ENCODE measurements at regions not wholly inside any gene's neighbourhood (a gene's known extent, or its start where the extent isn't known, plus 50 kb on each side); places are given as distances from the start of the nearest gene placed in this dataset.

DNA sequence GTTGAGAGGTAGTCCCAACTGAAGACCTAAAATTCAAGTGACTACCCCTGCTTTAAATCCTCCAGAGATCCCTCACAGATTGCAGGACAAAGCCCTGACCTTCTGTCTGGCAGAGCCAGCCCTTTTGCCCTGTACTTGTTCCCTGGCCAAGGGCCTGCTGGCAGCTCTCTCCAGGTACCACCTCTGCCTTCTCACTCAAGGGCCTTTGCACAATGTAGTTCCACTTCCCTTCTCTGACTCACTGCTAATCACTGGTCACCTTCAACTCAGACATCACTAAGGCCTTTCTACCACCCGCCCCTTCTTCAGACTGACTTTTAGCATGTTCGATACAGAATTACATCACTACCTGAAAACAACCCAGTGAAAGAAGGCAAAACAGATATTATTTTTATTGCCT is 411.0 kb downstream of the TMEM182 start:
- Histone ChIP-seq H3K4me2 (ENCODE audit: insufficient read depth, low read length) (no peak overlapping the region), H3K4me3 (replicated peaks in 1 of 3; ENCODE audit: insufficient read depth in 1 of 3, low read depth in 1 of 3, low read length in 3 of 3) (no peak overlapping the region), H3K79me2 (ENCODE audit: control insufficient read depth, insufficient read depth, low read length) (no peaks in the 10 kb centered on the region), H2AFZ (ENCODE audit: low read depth, low read length) (no peak overlapping the region), H3K9me1 (replicated peaks; ENCODE audit: control insufficient read depth, extremely low read depth, insufficient read depth, low read length) (no peaks in the 10 kb centered on the region), H3K27ac (ENCODE audit: insufficient read depth, low read depth, low read length) (no peak overlapping the region), H4K20me1 (replicated peaks; ENCODE audit: control insufficient read depth, extremely low read depth, insufficient read depth, low read length) (no peaks in the 10 kb centered on the region), H3K9me3 (replicated peaks; ENCODE audit: control insufficient read depth, insufficient read depth, low read length) (peaks cover 3% of the 10 kb centered on the region), H3K9ac (replicated peaks; ENCODE audit: extremely low read depth, insufficient read depth, low read length) (no peak overlapping the region), H3K36me3 (ENCODE audit: control insufficient read depth in 2 of 2, extremely low read depth in 1 of 2, insufficient read depth in 2 of 2, low read length in 2 of 2) (no peaks in the 10 kb centered on the region), H3K27me3 (ENCODE audit: control insufficient read depth in 2 of 2, insufficient read depth in 2 of 2, low read length in 2 of 2) (no peaks in the 10 kb centered on the region), H3K4me1 (ENCODE audit: control insufficient read depth, extremely low read depth, insufficient read depth, low read length) (no peaks in the 10 kb centered on the region)
- no TSS peak for BruUV-seq (replicated peaks)
- FAIRE-seq (no peak), DNase-seq (ENCODE audit: low read depth, low spot score) (no peak)
- no peak for TF ChIP-seq FOS (IDR thresholded peaks at IDR 0.05; ENCODE audit: borderline replicate concordance, insufficient read depth, low read length)
- TF ChIP-seq GATA2 (IDR thresholded peaks at IDR 0.05; ENCODE audit: insufficient read depth, insufficient read length, low read depth, low read length), result no peak
- TF ChIP-seq, protein P1, sequence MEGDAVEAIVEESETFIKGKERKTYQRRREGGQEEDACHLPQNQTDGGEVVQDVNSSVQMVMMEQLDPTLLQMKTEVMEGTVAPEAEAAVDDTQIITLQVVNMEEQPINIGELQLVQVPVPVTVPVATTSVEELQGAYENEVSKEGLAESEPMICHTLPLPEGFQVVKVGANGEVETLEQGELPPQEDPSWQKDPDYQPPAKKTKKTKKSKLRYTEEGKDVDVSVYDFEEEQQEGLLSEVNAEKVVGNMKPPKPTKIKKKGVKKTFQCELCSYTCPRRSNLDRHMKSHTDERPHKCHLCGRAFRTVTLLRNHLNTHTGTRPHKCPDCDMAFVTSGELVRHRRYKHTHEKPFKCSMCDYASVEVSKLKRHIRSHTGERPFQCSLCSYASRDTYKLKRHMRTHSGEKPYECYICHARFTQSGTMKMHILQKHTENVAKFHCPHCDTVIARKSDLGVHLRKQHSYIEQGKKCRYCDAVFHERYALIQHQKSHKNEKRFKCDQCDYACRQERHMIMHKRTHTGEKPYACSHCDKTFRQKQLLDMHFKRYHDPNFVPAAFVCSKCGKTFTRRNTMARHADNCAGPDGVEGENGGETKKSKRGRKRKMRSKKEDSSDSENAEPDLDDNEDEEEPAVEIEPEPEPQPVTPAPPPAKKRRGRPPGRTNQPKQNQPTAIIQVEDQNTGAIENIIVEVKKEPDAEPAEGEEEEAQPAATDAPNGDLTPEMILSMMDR (IDR thresholded peaks at IDR 0.05; ENCODE audit: extremely low read depth in 1 of 2, insufficient read depth in 1 of 2, low read depth in 1 of 2, low read length in 2 of 2), result no peak
- TF ChIP-seq POLR2AphosphoS5 (IDR thresholded peaks at IDR 0.05; ENCODE audit: insufficient read depth, low read depth, low read length), result no peak
- no peak for TF ChIP-seq JUN (IDR thresholded peaks at IDR 0.05; ENCODE audit: borderline replicate concordance, insufficient read depth, insufficient read length, low read depth)
- TF ChIP-seq EZH2 (IDR thresholded peaks at IDR 0.05; ENCODE audit: borderline replicate concordance, low read depth, low read length, severe bottlenecking), result no peak
- TF ChIP-seq MYC (IDR thresholded peaks at IDR 0.05; ENCODE audit: low read depth, low read length), result no peak
- TF ChIP-seq POLR2A (IDR thresholded peaks at IDR 0.05; ENCODE audit: low read depth, low read length), result no peak
- TF ChIP-seq, protein P2, sequence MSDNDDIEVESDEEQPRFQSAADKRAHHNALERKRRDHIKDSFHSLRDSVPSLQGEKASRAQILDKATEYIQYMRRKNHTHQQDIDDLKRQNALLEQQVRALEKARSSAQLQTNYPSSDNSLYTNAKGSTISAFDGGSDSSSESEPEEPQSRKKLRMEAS (IDR thresholded peaks at IDR 0.05; ENCODE audit: insufficient read depth, insufficient read length), result no peak
- CTCF ChIA-PET, result no interaction called here
- intact Hi-C loops (cut with micrococcal nuclease) (no loop called here), dilution Hi-C loops (cut with MboI; ENCODE audit: extremely low pct_ligation_motif_present, low sequenced_read_pairs) (no loop called here)
- POLR2A ChIA-PET, result no interaction called here

All from endothelial cell of umbilical vein (primary cell).